HEK293T (cell line): ENCODE measurements at regions not wholly inside any gene's neighbourhood (a gene's known extent, or its start where the extent isn't known, plus 50 kb on each side); places are given as distances from the start of the nearest gene placed in this dataset.

Source experiments
- CTCF ChIA-PET: fragments of 350-600 bp; formaldehyde crosslinking; extraction: SDS; loops from one replicate; lab custom pipeline; 2021; ENCODE audit warnings: antibody characterized with exemption, inconsistent platforms; lab: Yijun Ruan, JAX
- POLR2A ChIA-PET: fragments of 350-600 bp; formaldehyde crosslinking; extraction: SDS; loops from one replicate; lab custom pipeline; 2020; ENCODE audit warnings: antibody characterized with exemption, inconsistent platforms; lab: Yijun Ruan, JAX
- DNase-seq: peaks from one replicate; pipeline ENCODE4 v3.0.0; 2012; ENCODE audit warnings: mixed read lengths; ENCODE audit errors: extremely low spot score
- ARNT ChIP-seq: fragments of 450-650 bp; IDR thresholded peaks from 2 replicates; pipeline ENCODE4 v1.6.1; 2017; ENCODE audit warnings: mild to moderate bottlenecking
- BHLHE40 ChIP-seq: fragments of 450-650 bp; IDR thresholded peaks from 2 replicates; pipeline ENCODE4 v1.6.1; 2016; ENCODE audit warnings: mild to moderate bottlenecking, moderate library complexity, borderline replicate concordance
- CTBP1 ChIP-seq: fragments of 450-650 bp; IDR thresholded peaks from 2 replicates; pipeline ENCODE4 v1.6.1; 2016; ENCODE audit warnings: borderline replicate concordance
- ELF4 ChIP-seq: fragments of 450-650 bp; IDR thresholded peaks from 2 replicates; pipeline ENCODE4 v1.6.1; 2017; ENCODE audit warnings: antibody characterized with exemption
- FOXA1 ChIP-seq: fragments of 450-650 bp; IDR thresholded peaks from 2 replicates; pipeline ENCODE4 v1.6.1; 2016; ENCODE audit warnings: mild to moderate bottlenecking
- FOXK2 ChIP-seq: fragments of 450-650 bp; IDR thresholded peaks from 2 replicates; pipeline ENCODE4 v1.6.1; 2016; ENCODE audit warnings: mild to moderate bottlenecking
- FOXM1 ChIP-seq: fragments of 450-650 bp; IDR thresholded peaks from 2 replicates; pipeline ENCODE4 v1.6.1; 2017; ENCODE audit warnings: mild to moderate bottlenecking, borderline replicate concordance
- HDGF ChIP-seq: fragments of 450-650 bp; IDR thresholded peaks from 2 replicates; pipeline ENCODE4 v1.6.1; 2017; ENCODE audit warnings: antibody characterized with exemption, borderline replicate concordance
- L3MBTL2 ChIP-seq: fragments of 450-650 bp; conservative IDR thresholded peaks from 2 replicates; pipeline ENCODE4 v1.6.1; 2016; ENCODE audit warnings: mild to moderate bottlenecking
- LEF1 ChIP-seq: fragments of 450-650 bp; IDR thresholded peaks from 2 replicates; pipeline ENCODE4 v1.6.1; 2017; ENCODE audit warnings: mild to moderate bottlenecking, borderline replicate concordance
- NFRKB ChIP-seq: fragments of 450-650 bp; IDR thresholded peaks from 2 replicates; pipeline ENCODE4 v1.6.1; 2016; ENCODE audit warnings: mild to moderate bottlenecking, moderate library complexity
- PKNOX1 ChIP-seq: fragments of 450-650 bp; IDR thresholded peaks from 2 replicates; pipeline ENCODE4 v1.6.1; 2016
- SP1 ChIP-seq: fragments of 450-650 bp; IDR thresholded peaks from 2 replicates; pipeline ENCODE4 v1.6.1; 2017
- SUZ12 ChIP-seq: fragments of 450-650 bp; IDR thresholded peaks from 2 replicates; pipeline ENCODE4 v1.6.1; 2016; ENCODE audit warnings: mild to moderate bottlenecking
- TARDBP ChIP-seq: fragments of 450-650 bp; IDR thresholded peaks from 2 replicates; pipeline ENCODE4 v1.6.1; 2016
- ZNF384 ChIP-seq: fragments of 450-650 bp; IDR thresholded peaks from 2 replicates; pipeline ENCODE4 v1.6.1; 2016

GRCh38 chr3:10757821-10758130 lies 58.3 kb upstream of the SLC6A11 start:
- TF ChIP-seq HDGF (no peak), SP1 (no peak), ARNT (no peak), FOXK2 (no peak), CTBP1 (no peak), TARDBP (no peak), FOXA1 (no peak), NFRKB (no peak), ELF4 (no peak), FOXM1 (no peak)
- CTCF ChIA-PET, result interaction anchor here (0.6 to 3.0 kb wide), 6 partner anchors 15 to 561 kb away, joined by 3 to 11 read pairs (median 4); no protein-coding TSS in a partner anchor

GRCh38 chr3:10758304-10759037 lies 57.6 kb upstream of the SLC6A11 start:
- TF ChIP-seq FOXK2 (no peak), PKNOX1 (peak; percentile 86)
- ChIA-PET POLR2A (no interaction called here), CTCF (interaction anchor here (0.6 to 3.0 kb wide), 9 partner anchors 9 to 562 kb away, joined by 3 to 11 read pairs (median 4); no protein-coding TSS in a partner anchor)
- DNase-seq, result peak; percentile 85

More at GRCh38 chr3:10757821-10758130, 58.3 kb upstream of the SLC6A11 start:
- POLR2A ChIA-PET, result no interaction called here
- DNase-seq, result no peak

GRCh38 chr3:10759495-10759894 lies 56.5 kb upstream of the SLC6A11 start:
- CTCF ChIA-PET, result interaction anchor here (3.0 kb wide), 1 partner anchor 301 kb away, joined by 11 read pairs; no protein-coding TSS in a partner anchor
- TF ChIP-seq HDGF, result no peak
- TF ChIP-seq ARNT, result no peak
- no peak for TF ChIP-seq FOXA1
- TF ChIP-seq BHLHE40, result no peak
- TF ChIP-seq TARDBP, result no peak
- TF ChIP-seq PKNOX1, result no peak
- TF ChIP-seq SP1, result no peak
- no peak for DNase-seq
- POLR2A ChIA-PET, result no interaction called here

GRCh38 chr3:10760199-10760598 lies 55.8 kb upstream of the SLC6A11 start:
- no peak for TF ChIP-seq HDGF
- no peak for TF ChIP-seq ZNF384
- TF ChIP-seq FOXA1, result no peak
- TF ChIP-seq TARDBP, result no peak
- no peak for TF ChIP-seq BHLHE40
- TF ChIP-seq FOXK2, result no peak
- TF ChIP-seq SUZ12, result no peak
- TF ChIP-seq PKNOX1, result no peak
- no peak for TF ChIP-seq CTBP1
- no peak for TF ChIP-seq LEF1
- TF ChIP-seq ELF4, result no peak
- TF ChIP-seq L3MBTL2, result no peak
- ChIA-PET CTCF (interaction anchor here (0.6 to 3.0 kb wide), 2 partner anchors 150 to 300 kb away, joined by 4 to 11 read pairs; no protein-coding TSS in a partner anchor), POLR2A (no interaction called here)
- no peak for DNase-seq

GRCh38 chr3:10761583-10761982 lies 54.4 kb upstream of the SLC6A11 start:
- ChIA-PET POLR2A (no interaction called here), CTCF (interaction anchor here (1.2 kb wide), 1 partner anchor 11 kb away, joined by 3 read pairs; no protein-coding TSS in a partner anchor)
- no peak for TF ChIP-seq NFRKB
- TF ChIP-seq PKNOX1, result no peak
- no peak for TF ChIP-seq FOXA1
- TF ChIP-seq HDGF, result no peak
- TF ChIP-seq ELF4, result no peak
- TF ChIP-seq ARNT, result no peak
- TF ChIP-seq FOXK2, result no peak
- no peak for DNase-seq

- CTCF ChIA-PET, result interaction anchor here (1.2 kb wide), 1 partner anchor 11 kb away, joined by 3 read pairs; no protein-coding TSS in a partner anchor
- TF ChIP-seq FOXM1 (no peak), BHLHE40 (no peak), ELF4 (no peak), LEF1 (no peak), ZNF384 (no peak), SP1 (no peak), L3MBTL2 (no peak), SUZ12 (no peak), TARDBP (no peak), ARNT (no peak), PKNOX1 (no peak), FOXA1 (no peak), CTBP1 (no peak), FOXK2 (no peak)
- DNase-seq, result no peak
- POLR2A ChIA-PET, result no interaction called here
Observed at GRCh38 chr3:10762116-10762515, 53.9 kb upstream of the SLC6A11 start.
